Lung (tissue), 1 donor: ENCODE measurements at regions not wholly inside any gene's neighbourhood (a gene's known extent, or its start where the extent isn't known, plus 50 kb on each side); places are given as distances from the start of the nearest gene placed in this dataset. TPM values are rescaled to one million over a fixed set of nuclear protein-coding genes. Genes with fewer than 3 reads are reported as not detected.

Experiments
- small RNA-seq: library from RNA; depleted of rRNA; stranded (forward); fragments of <200 nt; gene quantifications from one replicate; pipeline ENCODE3, GENCODE V24; 2014; ENCODE audit warnings: low replicate concordance

Small RNA genes in the stretch of these regions (small RNA-seq; reads per million reads assigned to genes)
- not detected for gene AL589743.6
